WTC11 (cell line): ENCODE measurements at regions not wholly inside any gene's neighbourhood (a gene's known extent, or its start where the extent isn't known, plus 50 kb on each side); places are given as distances from the start of the nearest gene placed in this dataset.

Experiments used
- ATAC-seq: fragments of 200-7000 bp; cut with Tn5 transposase; 2 replicates; pipeline ENCODE4 v1.10.0; 2021; ENCODE audit warnings: mild to moderate bottlenecking, moderate library complexity
- CTCF ChIA-PET: fragments of 300-600 bp; sonication (Branson Sonifier 250); formaldehyde crosslinking; loops from one replicate; lab custom pipeline; 2021; ENCODE audit warnings: antibody characterized with exemption; lab: Charles Lee
- POLR2A ChIA-PET: fragments of 350-600 bp; sonication (Branson Sonifier 250); formaldehyde crosslinking; loops from one replicate; lab custom pipeline; 2021; ENCODE audit warnings: antibody characterized with exemption; lab: Charles Lee
- DNase-seq: peaks from one replicate; pipeline ENCODE4 v3.0.0; 2021; ENCODE audit warnings: low spot score
- H3K27ac Mint-ChIP-seq: 2 replicates; pipeline ENCODE4 v1.8.0; 2021; ENCODE audit warnings: mixed read lengths
- H3K27me3 Mint-ChIP-seq: 2 replicates; pipeline ENCODE4 v1.8.0; 2021; ENCODE audit warnings: low read depth, mild to moderate bottlenecking, moderate library complexity, mixed read lengths
- H3K36me3 Mint-ChIP-seq: 2 replicates; pipeline ENCODE4 v1.8.0; 2021; ENCODE audit warnings: mixed read lengths
- H3K4me1 Mint-ChIP-seq: 2 replicates; pipeline ENCODE4 v1.8.0; 2022; ENCODE audit warnings: mixed read lengths
- H3K4me3 Mint-ChIP-seq: 2 replicates; pipeline ENCODE4 v1.8.0; 2021; ENCODE audit warnings: mild to moderate bottlenecking, moderate library complexity, mixed read lengths
- H3K9me3 Mint-ChIP-seq: 2 replicates; pipeline ENCODE4 v1.8.0; 2021; ENCODE audit warnings: mixed read lengths
- CREB1 ChIP-seq: sonication (generic); formaldehyde crosslinking; IDR thresholded peaks from 2 replicates; pipeline ENCODE4 v1.8.0; 2023; ENCODE audit warnings: mild to moderate bottlenecking, missing genetic modification reagents
- FOXJ3 ChIP-seq: sonication (generic); formaldehyde crosslinking; IDR thresholded peaks from 2 replicates; pipeline ENCODE4 v1.9.0; 2021; ENCODE audit warnings: missing genetic modification reagents, mild to moderate bottlenecking, borderline replicate concordance
- GABPB1 ChIP-seq: sonication (generic); formaldehyde crosslinking; IDR thresholded peaks from 2 replicates; pipeline ENCODE4 v1.8.1; 2023; ENCODE audit warnings: mild to moderate bottlenecking, missing genetic modification reagents
- HMGA2 ChIP-seq: fragments of 250-450 bp; sonication (Bioruptor Pico); IDR thresholded peaks from 2 replicates; pipeline ENCODE4 v1.4.0; 2021; ENCODE audit warnings: mild to moderate bottlenecking, moderate library complexity
- IRF1 ChIP-seq: sonication (generic); formaldehyde crosslinking; IDR thresholded peaks from 2 replicates; pipeline ENCODE4 v1.8.0; 2023; ENCODE audit warnings: missing genetic modification reagents
- JAZF1 ChIP-seq: fragments of 250-450 bp; sonication (Bioruptor Pico); IDR thresholded peaks from 2 replicates; pipeline ENCODE4 v1.9.0; 2021; ENCODE audit warnings: moderate library complexity, mild to moderate bottlenecking, inconsistent platforms
- NFYB ChIP-seq: sonication (generic); formaldehyde crosslinking; conservative IDR thresholded peaks from 2 replicates; pipeline ENCODE4 v1.8.0; 2022; ENCODE audit warnings: low read depth, missing genetic modification reagents
- NR1H2 ChIP-seq: sonication (generic); formaldehyde crosslinking; IDR thresholded peaks from 2 replicates; pipeline ENCODE4 v1.9.0; 2021; ENCODE audit warnings: mild to moderate bottlenecking, moderate library complexity, missing genetic modification reagents
- OVOL2 ChIP-seq: fragments of 250-450 bp; sonication (Bioruptor Pico); IDR thresholded peaks from 2 replicates; pipeline ENCODE4 v1.9.0; 2021; ENCODE audit warnings: mild to moderate bottlenecking, borderline replicate concordance
- RORB ChIP-seq: fragments of 250-450 bp; sonication (Bioruptor Pico); IDR thresholded peaks from 2 replicates; pipeline ENCODE4 v1.9.0; 2021; ENCODE audit warnings: mild to moderate bottlenecking
- SMAD4 ChIP-seq: sonication (generic); formaldehyde crosslinking; IDR thresholded peaks from 2 replicates; pipeline ENCODE4 v1.8.0; 2022; ENCODE audit warnings: mild to moderate bottlenecking, missing genetic modification reagents
- TEAD1 ChIP-seq: sonication (generic); formaldehyde crosslinking; IDR thresholded peaks from 2 replicates; pipeline ENCODE4 v1.8.0; 2022; ENCODE audit warnings: mild to moderate bottlenecking, missing genetic modification reagents
- TEAD4 ChIP-seq: sonication (generic); formaldehyde crosslinking; IDR thresholded peaks from 2 replicates; pipeline ENCODE4 v1.8.0; 2022; ENCODE audit warnings: mild to moderate bottlenecking, missing genetic modification reagents
- ZMAT4 ChIP-seq: fragments of 250-450 bp; sonication (Bioruptor Pico); IDR thresholded peaks from 2 replicates; pipeline ENCODE4 v1.9.0; 2021; ENCODE audit warnings: mild to moderate bottlenecking
- ZNF219 ChIP-seq: sonication (generic); formaldehyde crosslinking; IDR thresholded peaks from 2 replicates; pipeline ENCODE4 v1.8.0; 2023; ENCODE audit warnings: missing genetic modification reagents, mild to moderate bottlenecking, borderline replicate concordance
- ZNF232 ChIP-seq: sonication (generic); formaldehyde crosslinking; IDR thresholded peaks from 2 replicates; pipeline ENCODE4 v1.8.0; 2022; ENCODE audit warnings: mild to moderate bottlenecking, missing genetic modification reagents
- ZNF281 ChIP-seq: sonication (generic); formaldehyde crosslinking; IDR thresholded peaks from 2 replicates; pipeline ENCODE4 v1.8.0; 2023; ENCODE audit warnings: mild to moderate bottlenecking, missing genetic modification reagents
- ZNF396 ChIP-seq: fragments of 250-450 bp; sonication (Bioruptor Pico); IDR thresholded peaks from 2 replicates; pipeline ENCODE4 v1.8.0; 2021; ENCODE audit warnings: mild to moderate bottlenecking, moderate library complexity, borderline replicate concordance
- ZNF416 ChIP-seq: fragments of 250-450 bp; sonication (Bioruptor Pico); IDR thresholded peaks from 2 replicates; pipeline ENCODE4 v1.9.0; 2021; ENCODE audit warnings: mild to moderate bottlenecking, inconsistent platforms
- ZSCAN18 ChIP-seq: fragments of 250-450 bp; sonication (Bioruptor Pico); IDR thresholded peaks from 2 replicates; pipeline ENCODE4 v2.1.2; 2022; ENCODE audit warnings: mild to moderate bottlenecking, moderate library complexity

- no peaks in the 10 kb centered on the region for H3K4me1 Mint-ChIP-seq
- no peaks in the 10 kb centered on the region for H3K9me3 Mint-ChIP-seq
- POLR2A ChIA-PET = no interaction called here
- DNase-seq (no peak), ATAC-seq (no peak)
- no peaks in the 10 kb centered on the region for H3K36me3 Mint-ChIP-seq
- no peak overlapping the region for H3K27ac Mint-ChIP-seq
- H3K4me3 Mint-ChIP-seq = no peak overlapping the region
- CTCF ChIA-PET = no interaction called here
- no peaks in the 10 kb centered on the region for H3K27me3 Mint-ChIP-seq
- TF ChIP-seq ZNF232 (CRISPR knock-in tag) (no peak), ZNF281 (CRISPR knock-in tag) (no peak), JAZF1 (CRISPR knock-in tag) (no peak)
These were observed 524.1 kb downstream of the LRFN5 start for GRCh38 chr14:42130815-42131214.

- H3K27ac Mint-ChIP-seq = no peak overlapping the region
- 0 out of 2 replicates have a peak, but pooled peaks cover 3% of the 10 kb centered on the region for H3K27me3 Mint-ChIP-seq
- no peaks in the 10 kb centered on the region for H3K4me1 Mint-ChIP-seq
- H3K9me3 Mint-ChIP-seq = no peaks in the 10 kb centered on the region; the same call in 1 of the 2 replicates
- no peak overlapping the region for H3K4me3 Mint-ChIP-seq
- H3K36me3 Mint-ChIP-seq = no peaks in the 10 kb centered on the region
- ChIA-PET POLR2A (no interaction called here), CTCF (no interaction called here)
- no peak for DNase-seq
- TF ChIP-seq IRF1 (CRISPR knock-in tag) (no peak), OVOL2 (CRISPR knock-in tag) (no peak), TEAD1 (CRISPR knock-in tag) (no peak), CREB1 (CRISPR knock-in tag) (no peak), SMAD4 (CRISPR knock-in tag) (no peak), NR1H2 (no peak), NFYB (CRISPR knock-in tag) (no peak), ZSCAN18 (CRISPR knock-in tag) (no peak), RORB (CRISPR knock-in tag) (no peak), GABPB1 (CRISPR knock-in tag) (no peak), ZNF416 (CRISPR knock-in tag) (no peak), HMGA2 (CRISPR knock-in tag) (no peak), ZMAT4 (no peak), FOXJ3 (CRISPR knock-in tag) (no peak), ZNF396 (CRISPR knock-in tag) (no peak), ZNF219 (CRISPR knock-in tag) (no peak), TEAD4 (CRISPR knock-in tag) (no peak)
- no peak for ATAC-seq
These were observed 516.9 kb downstream of the LRFN5 start for GRCh38 chr14:42123526-42123925.
